ENCODE measurements at regions not wholly inside any gene's neighbourhood (a gene's known extent, or its start where the extent isn't known, plus 50 kb on each side); places are given as distances from the start of the nearest gene placed in this dataset.

- H3K27ac ChIP-seq (ENCODE audit: low read depth, low read length), result no peak overlapping the region
- H3K36me3 ChIP-seq (ENCODE audit: control insufficient read depth in 1 of 2, insufficient read depth in 2 of 2, low read length in 2 of 2), result no peaks in the 10 kb centered on the region
- H3K4me1 ChIP-seq (ENCODE audit: control insufficient read depth in 1 of 2, insufficient read depth in 2 of 2, low read length in 2 of 2), result no peaks in the 10 kb centered on the region
- TF ChIP-seq MAX (IDR thresholded peaks at IDR 0.05) (no peak), TCF7L2 (IDR thresholded peaks at IDR 0.05; ENCODE audit: borderline replicate concordance, extremely low read depth, insufficient read depth, insufficient read length) (no peak), JUND (IDR thresholded peaks at IDR 0.05) (no peak), EGR1 (IDR thresholded peaks at IDR 0.05; ENCODE audit: low read depth) (no peak), CTCF (IDR thresholded peaks at IDR 0.05 in 2 of 3, conservative IDR thresholded peaks at IDR 0.05 in 1 of 3; ENCODE audit: borderline replicate concordance in 1 of 3, insufficient read depth in 1 of 3, low read depth in 2 of 3, low read length in 2 of 3) (no peak), REST (IDR thresholded peaks at IDR 0.05; ENCODE audit: low read depth) (no peak), YY1 (IDR thresholded peaks at IDR 0.05; ENCODE audit: extremely low read depth, insufficient replicate concordance, low read depth, low read length) (no peak), SIN3A (IDR thresholded peaks at IDR 0.05; ENCODE audit: low read depth) (no peak), ZBTB33 (IDR thresholded peaks at IDR 0.05; ENCODE audit: extremely low read depth, insufficient replicate concordance, low read length) (no peak), SRF (IDR thresholded peaks at IDR 0.05; ENCODE audit: low read depth) (no peak), ATF3 (IDR thresholded peaks at IDR 0.05) (no peak), ZFX (IDR thresholded peaks at IDR 0.05) (no peak), ZNF274 (IDR thresholded peaks at IDR 0.05; ENCODE audit: low read depth, low read length) (no peak), EZH2phosphoT487 (IDR thresholded peaks at IDR 0.05; ENCODE audit: borderline replicate concordance) (no peak), CEBPB (IDR thresholded peaks at IDR 0.05; ENCODE audit: low read depth) (no peak), SP1 (IDR thresholded peaks at IDR 0.05; ENCODE audit: low read depth) (no peak), POLR2A (IDR thresholded peaks at IDR 0.05; ENCODE audit: borderline replicate concordance, extremely low read depth, insufficient read depth, insufficient read length) (no peak), ELF1 (IDR thresholded peaks at IDR 0.05; ENCODE audit: borderline replicate concordance, low read depth) (no peak), FOSL1 (IDR thresholded peaks at IDR 0.05; ENCODE audit: low read depth) (no peak)
- H3K27me3 ChIP-seq (ENCODE audit: insufficient read depth, low read length), result no peaks in the 10 kb centered on the region
- no peak overlapping the region for H3K9ac ChIP-seq (ENCODE audit: low read length)
- ChIA-PET RAD21 (ENCODE audit: low non-redundant PET in 1 of 2, low total read pairs in 2 of 2, uncharacterized antibody in 2 of 2, unreplicated experiment in 2 of 2) (no interaction called here), POLR2A (no interaction called here), CTCF (no interaction called here)
- H3K4me2 ChIP-seq (ENCODE audit: low read length), result no peak overlapping the region
- no peak overlapping the region for H2AFZ ChIP-seq (ENCODE audit: low read depth, low read length, poor library complexity, severe bottlenecking)
- no peak overlapping the region for H3K4me3 ChIP-seq (replicated peaks in 1 of 2; ENCODE audit: low read depth in 1 of 2, low read length in 2 of 2)
- H3K9me3 ChIP-seq (ENCODE audit: control insufficient read depth in 1 of 2, insufficient read depth in 1 of 2, low read depth in 1 of 2, low read length in 2 of 2), result no peaks in the 10 kb centered on the region
- ATAC-seq, result no peak
- DNase-seq (ENCODE audit: low read depth, low spot score), result no peak
- no peaks in the 10 kb centered on the region for H4K20me1 ChIP-seq (ENCODE audit: insufficient read depth)
- intact Hi-C loops (cut with micrococcal nuclease), result no loop called here
- no peaks in the 10 kb centered on the region for H3K9me2 ChIP-seq (ENCODE audit: insufficient read depth)
- no TSS peak for BruUV-seq (replicated peaks)
- no peaks in the 10 kb centered on the region for H3K79me2 ChIP-seq (ENCODE audit: insufficient read depth, low read length)
Observed at GRCh38 chr6:154593122-154593521, 82.6 kb upstream of the CNKSR3 start.
